ENCODE measurements at regions not wholly inside any gene's neighbourhood (a gene's known extent, or its start where the extent isn't known, plus 50 kb on each side); places are given as distances from the start of the nearest gene placed in this dataset.

GRCh38 chr14:81655423-81656314, 122.0 kb upstream of the SEL1L start:
- no peak overlapping the region for H3K4me3 ChIP-seq
- no peaks in the 10 kb centered on the region for H3K27me3 ChIP-seq
- 62% methylated on average over 6 of the region's 6 CpGs for WGBS
- no peaks in the 10 kb centered on the region for H3K9me3 ChIP-seq
- no peaks in the 10 kb centered on the region for H3K4me1 ChIP-seq
- H3K36me3 ChIP-seq: no peaks in the 10 kb centered on the region
- no peak for TF ChIP-seq CTCF (IDR thresholded peaks at IDR 0.05)
- no peak for TF ChIP-seq POLR2A (IDR thresholded peaks at IDR 0.05)
- TF ChIP-seq EP300 (IDR thresholded peaks at IDR 0.05): no peak
- no peak for TF ChIP-seq POLR2AphosphoS5 (IDR thresholded peaks at IDR 0.05)
- no peak overlapping the region for H3K27ac ChIP-seq
- no peak for DNase-seq (ENCODE audit: low spot score in 2 of 2)

GRCh38 chr14:81656811-81657210, 123.2 kb upstream of the SEL1L start:
- TF ChIP-seq POLR2AphosphoS5 (IDR thresholded peaks at IDR 0.05): no peak
- TF ChIP-seq POLR2A (IDR thresholded peaks at IDR 0.05): no peak
- TF ChIP-seq CTCF (IDR thresholded peaks at IDR 0.05): no peak
- TF ChIP-seq EP300 (IDR thresholded peaks at IDR 0.05): no peak
- Histone ChIP-seq H3K4me1 (no peaks in the 10 kb centered on the region), H3K9me3 (no peaks in the 10 kb centered on the region), H3K4me3 (no peak overlapping the region), H3K27me3 (no peaks in the 10 kb centered on the region), H3K27ac (no peak overlapping the region), H3K36me3 (no peaks in the 10 kb centered on the region)
- no peak for DNase-seq (ENCODE audit: low spot score in 2 of 2)
- 39% methylated on average over 4 of the region's 4 CpGs for WGBS

- H3K36me3 ChIP-seq: no peaks in the 10 kb centered on the region
- no peak for DNase-seq (ENCODE audit: low spot score in 2 of 2)
- H3K27me3 ChIP-seq: no peaks in the 10 kb centered on the region
- 69% methylated on average over 4 of the region's 5 CpGs for WGBS
- no peaks in the 10 kb centered on the region for H3K4me1 ChIP-seq
- H3K27ac ChIP-seq: no peak overlapping the region
- H3K9me3 ChIP-seq: no peaks in the 10 kb centered on the region
- H3K4me3 ChIP-seq: no peak overlapping the region
- TF ChIP-seq POLR2AphosphoS5 (IDR thresholded peaks at IDR 0.05) (no peak), EP300 (IDR thresholded peaks at IDR 0.05) (no peak), CTCF (IDR thresholded peaks at IDR 0.05) (no peak), POLR2A (IDR thresholded peaks at IDR 0.05) (no peak)
Observed at GRCh38 chr14:81662066-81662465, 128.4 kb upstream of the SEL1L start.

GRCh38 chr14:81662570-81663197, 129.0 kb upstream of the SEL1L start:
- H3K27me3 ChIP-seq: no peaks in the 10 kb centered on the region
- DNase-seq (ENCODE audit: low spot score in 2 of 2): no peak
- H3K36me3 ChIP-seq: no peaks in the 10 kb centered on the region
- 53% methylated on average over 2 of the region's 2 CpGs for WGBS
- H3K4me3 ChIP-seq: no peak overlapping the region
- TF ChIP-seq POLR2AphosphoS5 (IDR thresholded peaks at IDR 0.05) (no peak), EP300 (IDR thresholded peaks at IDR 0.05) (no peak), CTCF (IDR thresholded peaks at IDR 0.05) (no peak), POLR2A (IDR thresholded peaks at IDR 0.05) (no peak)
- H3K4me1 ChIP-seq: no peaks in the 10 kb centered on the region
- no peaks in the 10 kb centered on the region for H3K9me3 ChIP-seq
- no peak overlapping the region for H3K27ac ChIP-seq

GRCh38 chr14:81668626-81669274, 135.1 kb upstream of the SEL1L start:
- TF ChIP-seq POLR2AphosphoS5 (IDR thresholded peaks at IDR 0.05): no peak
- no peak for TF ChIP-seq POLR2A (IDR thresholded peaks at IDR 0.05)
- no peak for TF ChIP-seq EP300 (IDR thresholded peaks at IDR 0.05)
- no peak for TF ChIP-seq CTCF (IDR thresholded peaks at IDR 0.05)

More at GRCh38 chr14:81668626-81669274, 135.1 kb upstream of the SEL1L start:
- no peaks in the 10 kb centered on the region for H3K27me3 ChIP-seq
- H3K9me3 ChIP-seq: no peaks in the 10 kb centered on the region
- DNase-seq (ENCODE audit: low spot score in 2 of 2): no peak
- no peak overlapping the region for H3K27ac ChIP-seq
- H3K4me3 ChIP-seq: no peak overlapping the region
- WGBS: 86% methylated on average over 10 of the region's 32 CpGs
- H3K36me3 ChIP-seq: no peaks in the 10 kb centered on the region
- no peaks in the 10 kb centered on the region for H3K4me1 ChIP-seq
